Coronary artery (tissue), 2 donors: ENCODE measurements at regions not wholly inside any gene's neighbourhood (a gene's known extent, or its start where the extent isn't known, plus 50 kb on each side); places are given as distances from the start of the nearest gene placed in this dataset.

Experiments used
- DNase-seq: peaks from one replicate; pipeline ENCODE4 v3.0.0-alpha.2; 2017; ENCODE audit warnings: low spot score
- H3K27ac ChIP-seq, 2 donors: fragments of 200-600 bp; sonication (generic); one replicate each; pipeline ENCODE4 v1.5.1; 2016 to 2019
- H3K4me3 ChIP-seq: fragments of 200-600 bp; sonication (generic); 2 replicates; pipeline ENCODE4 v1.5.1; 2016; ENCODE audit warnings: mild to moderate bottlenecking, moderate library complexity
- CTCF ChIP-seq: fragments of 200-600 bp; sonication (generic); IDR thresholded peaks from one replicate; pipeline ENCODE4 v1.5.1; 2019; ENCODE audit warnings: antibody characterized with exemption

- no peak for TF ChIP-seq CTCF
- H3K4me3 ChIP-seq = peak overlapping the region; percentile 48
- no peak for DNase-seq
- no peak overlapping the region for H3K27ac ChIP-seq
These were observed 137.9 kb downstream of the SLC7A11 start for GRCh38 chr4:138104284-138104680.

GRCh38 chr4:138103597-138104283 is 138.4 kb downstream of the SLC7A11 start:
- H3K4me3 ChIP-seq = peak overlapping the region; percentile 48
- DNase-seq = no peak

DNA sequence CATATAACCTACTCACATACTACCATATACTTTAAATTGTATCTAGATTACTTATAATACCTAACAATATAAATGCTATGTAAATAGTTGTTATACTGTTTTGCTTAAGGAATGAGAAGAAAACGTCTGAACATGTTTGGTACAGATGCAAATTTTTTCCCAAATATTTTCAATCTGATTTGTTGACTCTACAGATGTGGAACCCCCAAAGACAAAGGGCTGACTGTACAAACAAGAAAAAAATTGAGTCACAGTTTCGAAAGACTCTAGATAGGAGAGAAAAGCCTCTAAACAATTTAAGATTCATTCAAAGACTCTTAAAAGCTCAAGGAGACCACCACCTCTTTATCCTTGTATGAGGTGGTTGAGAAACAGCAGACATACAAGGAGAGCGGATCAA is 142.8 kb downstream of the SLC7A11 start:
- no peak for DNase-seq
- no peak for TF ChIP-seq CTCF

More at GRCh38 chr4:138103597-138104283, 138.4 kb downstream of the SLC7A11 start:
- no peak for TF ChIP-seq CTCF
- H3K27ac ChIP-seq = no peak overlapping the region

DNA sequence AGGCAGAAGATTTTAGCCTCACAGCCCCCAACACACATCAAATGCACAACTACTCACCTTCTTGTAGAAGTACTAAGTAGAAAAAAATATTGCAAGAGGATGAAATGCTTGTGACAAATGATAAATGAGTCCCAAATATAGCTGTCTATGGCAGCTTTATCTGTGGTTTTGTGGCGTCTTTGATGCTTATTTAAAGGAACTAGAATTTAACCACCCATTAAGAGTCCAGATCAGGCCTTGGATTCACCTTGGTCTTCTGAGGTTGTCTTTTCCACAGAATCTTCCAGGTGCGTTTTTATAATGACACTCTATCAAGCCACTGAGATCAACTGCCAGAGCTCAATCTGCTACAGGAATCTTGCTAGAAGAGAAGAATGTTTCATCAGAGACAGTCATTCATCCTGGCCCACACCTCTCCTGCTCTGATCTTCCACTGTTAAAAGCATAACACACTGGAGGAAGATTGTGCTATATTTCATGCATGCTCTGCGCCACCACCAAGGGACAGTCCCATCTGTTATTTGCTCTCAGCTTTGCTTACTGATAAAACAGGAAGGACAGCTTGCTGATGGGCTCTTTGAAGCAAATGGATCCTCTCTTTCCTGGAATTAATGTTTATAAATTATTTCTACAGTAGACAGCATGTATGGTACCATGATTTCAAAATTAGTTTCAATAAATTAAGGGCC is 144.1 kb downstream of the SLC7A11 start:
- no peak for TF ChIP-seq CTCF
- no peak for DNase-seq

More for the DNA sequence above, 142.8 kb downstream of the SLC7A11 start:
- H3K27ac ChIP-seq = no peak overlapping the region
- no peak overlapping the region for H3K4me3 ChIP-seq

DNA sequence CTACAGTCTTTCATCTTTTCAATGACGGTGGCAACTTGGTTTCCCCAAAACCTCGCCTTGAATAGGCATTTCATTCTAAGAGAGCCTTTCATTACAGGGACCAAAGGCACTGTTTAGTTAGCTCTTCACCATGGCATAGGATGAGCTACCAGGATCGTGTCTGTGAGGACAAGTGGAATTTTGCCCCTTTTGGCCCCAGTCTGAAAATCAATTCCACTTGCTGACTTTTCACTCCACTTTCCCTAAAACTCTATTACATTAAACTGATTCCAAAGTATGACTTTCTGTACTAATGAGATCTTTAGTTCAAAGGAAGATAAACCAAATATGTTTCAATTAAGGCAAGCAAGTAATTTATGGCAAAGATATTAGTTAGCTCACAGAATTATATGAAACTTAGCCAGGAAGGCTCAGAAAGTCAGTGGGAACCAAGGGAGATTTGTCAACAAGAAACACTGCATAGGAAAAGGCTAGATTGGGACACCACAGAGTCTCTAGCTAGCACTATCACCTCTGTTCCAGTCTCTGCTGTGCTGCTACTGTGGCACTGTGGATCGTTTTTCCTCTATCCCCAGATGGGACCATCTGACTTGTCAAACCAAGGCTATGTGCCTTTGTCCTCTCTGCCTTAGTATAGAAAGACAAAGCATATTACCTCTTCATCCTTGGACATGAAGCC is 145.6 kb downstream of the SLC7A11 start:
- DNase-seq = no peak
- no peak for TF ChIP-seq CTCF
- no peak overlapping the region for H3K27ac ChIP-seq
- no peak overlapping the region for H3K4me3 ChIP-seq

More for the DNA sequence above, 144.1 kb downstream of the SLC7A11 start:
- Histone ChIP-seq H3K27ac (no peak overlapping the region), H3K4me3 (no peak overlapping the region)

GRCh38 chr4:138095378-138095777 is 146.8 kb downstream of the SLC7A11 start:
- H3K4me3 ChIP-seq = no peak overlapping the region
- no peak overlapping the region for H3K27ac ChIP-seq
- DNase-seq = no peak
- no peak for TF ChIP-seq CTCF
